Body of pancreas (tissue), 4 donors: ENCODE measurements at regions not wholly inside any gene's neighbourhood (a gene's known extent, or its start where the extent isn't known, plus 50 kb on each side); places are given as distances from the start of the nearest gene placed in this dataset.

ENCODE experiments used
- CTCF ChIP-seq, 7 experiments: fragments of 450-650 bp in 4 of 7; fragments of 200-600 bp in 3 of 7; sonication (generic) in 3 of 7; IDR thresholded peaks; one replicate each; pipeline ENCODE4 v1.5.1; 2016 to 2019; ENCODE audit warnings: antibody characterized with exemption in 7 of 7
- POLR2A ChIP-seq, 3 donors: fragments of 450-650 bp; IDR thresholded peaks; one replicate each; pipeline ENCODE4 v1.6.1; 2016; ENCODE audit warnings: antibody characterized with exemption in 3 of 3, mild to moderate bottlenecking in 2 of 3

GRCh38 chr2:205905576-205905975 is 180.4 kb downstream of the INO80D start:
- no peak for TF ChIP-seq CTCF (IDR thresholded peaks at IDR 0.05)
- TF ChIP-seq POLR2A (IDR thresholded peaks at IDR 0.05), result no peak
